SK-N-SH treated with all-trans-retinoic acid at 6 μM for 48 hours (cell line): ENCODE measurements at regions not wholly inside any gene's neighbourhood (a gene's known extent, or its start where the extent isn't known, plus 50 kb on each side); places are given as distances from the start of the nearest gene placed in this dataset.
"Not testable (repeated sequence)": the region's sequence is repeated elsewhere in the genome, so short reads cannot be mapped to it uniquely, and the experiment has no call there.

Experiments
- ATAC-seq: fragments of 200-7000 bp; cut with Tn5 transposase; 3 replicates; pipeline ENCODE4 v1.9.1; 2020; ENCODE audit warnings: mild to moderate bottlenecking, moderate library complexity
- ARNTL ChIP-seq: fragments of 450-650 bp; formaldehyde crosslinking; IDR thresholded peaks from 2 replicates; pipeline ENCODE4 v1.5.0; 2020; ENCODE audit warnings: low read depth, mild to moderate bottlenecking, moderate library complexity, borderline replicate concordance
- BACH2 ChIP-seq: fragments of 250-450 bp; sonication (Bioruptor Pico); IDR thresholded peaks from 2 replicates; pipeline ENCODE4 v1.9.0; 2021; ENCODE audit warnings: mild to moderate bottlenecking, borderline replicate concordance
- CREB5 ChIP-seq: fragments of 250-450 bp; sonication (Bioruptor Pico); IDR thresholded peaks from 2 replicates; pipeline ENCODE4 v1.5.1; 2020; ENCODE audit warnings: low read depth, mild to moderate bottlenecking, moderate library complexity
- CSDC2 ChIP-seq: fragments of 250-450 bp; sonication (Bioruptor Pico); IDR thresholded peaks from 2 replicates; pipeline ENCODE4 v1.5.0; 2020; ENCODE audit warnings: mild to moderate bottlenecking, moderate library complexity
- CSRNP3 ChIP-seq: fragments of 250-450 bp; sonication (Bioruptor Pico); IDR thresholded peaks from 2 replicates; pipeline ENCODE4 v1.5.1; 2021; ENCODE audit warnings: mild to moderate bottlenecking, moderate library complexity
- GLIS3 ChIP-seq: fragments of 250-450 bp; sonication (Bioruptor Pico); IDR thresholded peaks from 2 replicates; pipeline ENCODE4 v1.5.0; 2020; ENCODE audit warnings: mild to moderate bottlenecking, moderate library complexity
- ISL1 ChIP-seq: fragments of 250-450 bp; sonication (Bioruptor Pico); IDR thresholded peaks from 2 replicates; pipeline ENCODE4 v2.1.2; 2022; ENCODE audit warnings: mild to moderate bottlenecking, moderate library complexity
- OSR1 ChIP-seq: fragments of 250-450 bp; sonication (Bioruptor Pico); IDR thresholded peaks from 2 replicates; pipeline ENCODE4 v1.8.0; 2022; ENCODE audit warnings: moderate library complexity, mild to moderate bottlenecking, inconsistent platforms
- PATZ1 ChIP-seq: fragments of 250-450 bp; sonication (Bioruptor Pico); IDR thresholded peaks from 2 replicates; pipeline ENCODE4 v1.8.0; 2020; ENCODE audit warnings: mild to moderate bottlenecking, moderate library complexity, borderline replicate concordance
- POU6F1 ChIP-seq: fragments of 250-450 bp; sonication (Bioruptor Pico); IDR thresholded peaks from 2 replicates; pipeline ENCODE4 v1.8.0; 2021; ENCODE audit warnings: low read depth, mild to moderate bottlenecking, moderate library complexity, borderline replicate concordance
- PPARA ChIP-seq: fragments of 250-450 bp; sonication (Bioruptor Pico); IDR thresholded peaks from 2 replicates; pipeline ENCODE4 v1.5.0; 2020; ENCODE audit warnings: mild to moderate bottlenecking, borderline replicate concordance
- RARB ChIP-seq: fragments of 250-450 bp; sonication (Bioruptor Pico); IDR thresholded peaks from 2 replicates; pipeline ENCODE4 v1.8.0; 2021; ENCODE audit warnings: mild to moderate bottlenecking, moderate library complexity
- SNAI2 ChIP-seq: fragments of 250-450 bp; sonication (Bioruptor Pico); IDR thresholded peaks from 2 replicates; pipeline ENCODE4 v1.5.0; 2020; ENCODE audit warnings: mild to moderate bottlenecking, moderate library complexity
- TCF4 ChIP-seq: fragments of 250-450 bp; sonication (Bioruptor Pico); IDR thresholded peaks from 2 replicates; pipeline ENCODE4 v1.8.0; 2021; ENCODE audit warnings: mild to moderate bottlenecking, moderate library complexity, borderline replicate concordance
- TOX ChIP-seq: fragments of 250-450 bp; sonication (Bioruptor Pico); IDR thresholded peaks from 2 replicates; pipeline ENCODE4 v1.8.0; 2021; ENCODE audit warnings: mild to moderate bottlenecking, moderate library complexity, borderline replicate concordance
- TSHZ2 ChIP-seq: fragments of 250-450 bp; sonication (Bioruptor Pico); IDR thresholded peaks from 2 replicates; pipeline ENCODE4 v1.5.0; 2020; ENCODE audit warnings: mild to moderate bottlenecking, moderate library complexity
- ZC3H10 ChIP-seq: fragments of 250-450 bp; sonication (Bioruptor Pico); IDR thresholded peaks from 2 replicates; pipeline ENCODE4 v1.5.1; 2021; ENCODE audit warnings: mild to moderate bottlenecking, moderate library complexity
- ZFP30 ChIP-seq: fragments of 450-650 bp; formaldehyde crosslinking; IDR thresholded peaks from 2 replicates; pipeline ENCODE4 v1.5.0; 2022; ENCODE audit warnings: mild to moderate bottlenecking, moderate library complexity

GRCh38 chr3:176041185-176041584 lies 1156.1 kb downstream of the TBL1XR1 start:
- ATAC-seq, result no peak
- TF ChIP-seq ZFP30 (CRISPR knock-in tag) (no peak), POU6F1 (CRISPR knock-in tag) (no peak), OSR1 (CRISPR knock-in tag) (no peak)

- no peak for ATAC-seq
- TF ChIP-seq GLIS3 (CRISPR knock-in tag), result no peak
- TF ChIP-seq TCF4 (CRISPR knock-in tag), result no peak
- no peak for TF ChIP-seq CSRNP3
- no peak for TF ChIP-seq TSHZ2 (CRISPR knock-in tag)
- TF ChIP-seq RARB (CRISPR knock-in tag), result no peak
- TF ChIP-seq BACH2, result no peak
- TF ChIP-seq SNAI2 (CRISPR knock-in tag), result no peak
These were observed 1159.6 kb downstream of the TBL1XR1 start for GRCh38 chr3:176037636-176038035.

- no peak for TF ChIP-seq CREB5 (CRISPR knock-in tag)
- no peak for TF ChIP-seq TSHZ2 (CRISPR knock-in tag)
- no peak for TF ChIP-seq ZFP30 (CRISPR knock-in tag)
- no peak for TF ChIP-seq GLIS3 (CRISPR knock-in tag)
- TF ChIP-seq SNAI2 (CRISPR knock-in tag), result no peak
- TF ChIP-seq ISL1, result no peak
- no peak for TF ChIP-seq PPARA (CRISPR knock-in tag)
- no peak for TF ChIP-seq ZC3H10 (CRISPR knock-in tag)
- no peak for TF ChIP-seq ARNTL (CRISPR knock-in tag)
- no peak for TF ChIP-seq CSDC2 (CRISPR knock-in tag)
- TF ChIP-seq CSRNP3, result no peak
- TF ChIP-seq PATZ1 (CRISPR knock-in tag), result no peak
- no peak for TF ChIP-seq TOX (CRISPR knock-in tag)
- TF ChIP-seq, all 23 proteins: peak for 0
- no peak for ATAC-seq
These were observed 1165.2 kb downstream of the TBL1XR1 start for GRCh38 chr3:176032043-176032442.

GRCh38 chr3:176016203-176016602 lies 1157.1 kb downstream of the NAALADL2 start:
- not testable (repeated sequence) for ATAC-seq

GRCh38 chr3:176015228-176015627 lies 1156.1 kb downstream of the NAALADL2 start:
- not testable (repeated sequence) for ATAC-seq
